Peyer's patch (tissue), 4 donors: ENCODE measurements at regions not wholly inside any gene's neighbourhood (a gene's known extent, or its start where the extent isn't known, plus 50 kb on each side); places are given as distances from the start of the nearest gene placed in this dataset.

Experiments
- DNase-seq, 3 donors: peaks; one replicate each; pipeline ENCODE4 v3.0.0-alpha.2; 2017 to 2019
- H3K27ac ChIP-seq, 4 donors: fragments of 200-600 bp; sonication (generic); one replicate each; pipeline ENCODE4 v1.5.1; 2016 to 2019
- H3K27me3 ChIP-seq, 2 donors: fragments of 200-600 bp; sonication (generic); one replicate each; pipeline ENCODE4 v1.5.1; 2019
- H3K36me3 ChIP-seq, 3 donors: fragments of 200-600 bp; sonication (generic); one replicate each; pipeline ENCODE4 v1.5.1; 2016 to 2019
- H3K4me1 ChIP-seq, 4 donors: fragments of 200-600 bp; sonication (generic); one replicate each; pipeline ENCODE4 v1.5.1; 2016 to 2019
- H3K4me3 ChIP-seq, 4 donors: fragments of 200-600 bp; sonication (generic); 1 replicate in 3 of 4; 2 replicates in 1 of 4; pipeline ENCODE4 v1.5.1; 2016 to 2019; ENCODE audit warnings: mild to moderate bottlenecking in 1 of 4
- H3K9me3 ChIP-seq, 4 donors: fragments of 200-600 bp; sonication (generic); one replicate each; pipeline ENCODE4 v1.5.1; 2016 to 2019; ENCODE audit warnings: mild to moderate bottlenecking in 1 of 4
- CTCF ChIP-seq, 6 experiments: fragments of 450-650 bp in 4 of 6; fragments of 200-600 bp in 2 of 6; sonication (generic) in 1 of 6; IDR thresholded peaks; one replicate each; pipeline ENCODE4 v1.5.1; 2017 to 2019; ENCODE audit warnings: antibody characterized with exemption in 6 of 6, mild to moderate bottlenecking in 3 of 6, moderate library complexity in 1 of 6
- POLR2A ChIP-seq, 2 donors: fragments of 450-650 bp; IDR thresholded peaks; one replicate each; pipeline ENCODE4 v1.5.1; 2017; ENCODE audit warnings: antibody characterized with exemption in 2 of 2, mild to moderate bottlenecking in 2 of 2, moderate library complexity in 2 of 2

GRCh38 chr12:58159941-58160340, 218.6 kb downstream of the ATP23 start:
- no peaks in the 10 kb centered on the region for H3K9me3 ChIP-seq
- H3K4me1 ChIP-seq, result no peaks in the 10 kb centered on the region
- no peak for TF ChIP-seq POLR2A (IDR thresholded peaks at IDR 0.05)
- no peak for TF ChIP-seq CTCF (IDR thresholded peaks at IDR 0.05)
- H3K4me3 ChIP-seq, result no peak overlapping the region
- DNase-seq, result no peak
- H3K27ac ChIP-seq, result no peak overlapping the region
- H3K36me3 ChIP-seq, result no peaks in the 10 kb centered on the region
- H3K27me3 ChIP-seq, result no peaks in the 10 kb centered on the region

DNA sequence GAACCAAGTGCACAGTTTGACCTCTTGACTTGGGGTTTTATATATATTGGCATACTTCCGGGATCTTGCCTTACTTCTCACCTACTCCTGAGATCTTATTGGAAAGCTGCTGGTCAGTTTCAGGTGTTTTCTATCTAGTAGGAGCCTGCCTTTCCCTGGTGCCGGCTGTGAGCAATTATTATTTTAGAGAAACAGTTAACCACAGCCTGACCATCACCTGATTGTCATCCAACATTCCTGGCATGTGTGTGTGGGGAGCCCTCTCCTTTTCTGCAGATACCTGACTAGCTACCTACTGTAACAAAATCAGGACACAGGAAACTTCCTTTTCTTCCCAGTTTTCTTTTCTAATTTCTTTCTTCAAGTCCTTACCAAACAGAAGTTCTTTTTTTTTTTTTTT, 220.4 kb downstream of the ATP23 start:
- no peak for DNase-seq
- H3K4me1 ChIP-seq, result no peaks in the 10 kb centered on the region
- TF ChIP-seq POLR2A (IDR thresholded peaks at IDR 0.05) (no peak), CTCF (IDR thresholded peaks at IDR 0.05) (no peak)
- no peaks in the 10 kb centered on the region for H3K36me3 ChIP-seq
- no peak overlapping the region for H3K4me3 ChIP-seq
- no peaks in the 10 kb centered on the region for H3K27me3 ChIP-seq
- H3K27ac ChIP-seq, result no peak overlapping the region
- H3K9me3 ChIP-seq, result no peaks in the 10 kb centered on the region

- H3K27me3 ChIP-seq, result no peaks in the 10 kb centered on the region
- no peak overlapping the region for H3K27ac ChIP-seq
- H3K9me3 ChIP-seq, result no peaks in the 10 kb centered on the region
- H3K4me1 ChIP-seq, result no peaks in the 10 kb centered on the region
- H3K36me3 ChIP-seq, result no peaks in the 10 kb centered on the region
- no peak overlapping the region for H3K4me3 ChIP-seq
- DNase-seq, result no peak
- TF ChIP-seq CTCF (IDR thresholded peaks at IDR 0.05), result no peak
- no peak for TF ChIP-seq POLR2A (IDR thresholded peaks at IDR 0.05)
Measured at GRCh38 chr12:58163021-58163420, 221.7 kb downstream of the ATP23 start.

GRCh38 chr12:58166643-58167042, 225.3 kb downstream of the ATP23 start:
- no peak overlapping the region for H3K4me3 ChIP-seq
- no peaks in the 10 kb centered on the region for H3K36me3 ChIP-seq
- no peak for TF ChIP-seq CTCF (IDR thresholded peaks at IDR 0.05)
- TF ChIP-seq POLR2A (IDR thresholded peaks at IDR 0.05), result no peak
- H3K9me3 ChIP-seq, result no peaks in the 10 kb centered on the region
- no peaks in the 10 kb centered on the region for H3K4me1 ChIP-seq
- H3K27ac ChIP-seq, result no peak overlapping the region
- no peaks in the 10 kb centered on the region for H3K27me3 ChIP-seq
- no peak for DNase-seq

DNA sequence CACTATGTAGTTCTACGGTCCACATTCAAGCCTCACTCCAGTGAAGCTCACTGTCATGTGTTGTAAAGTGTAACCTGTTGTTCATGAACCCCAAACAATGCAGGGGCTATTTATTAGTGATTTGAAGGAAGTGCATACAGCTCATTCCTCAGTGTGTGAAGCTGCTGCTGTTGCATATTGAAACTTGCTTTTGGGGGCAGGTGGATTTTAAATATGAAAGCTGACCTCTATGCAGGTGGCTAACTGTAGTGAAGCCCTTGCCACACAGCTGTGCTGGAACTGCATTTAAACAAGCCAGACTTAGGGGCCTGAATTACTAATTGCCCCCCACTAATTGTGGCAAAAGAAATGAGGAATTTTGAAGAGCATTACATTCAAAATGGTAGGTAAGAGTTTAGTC, 226.3 kb downstream of the ATP23 start:
- Histone ChIP-seq H3K27ac (no peak overlapping the region), H3K27me3 (no peaks in the 10 kb centered on the region), H3K4me1 (no peaks in the 10 kb centered on the region), H3K4me3 (no peak overlapping the region), H3K36me3 (no peaks in the 10 kb centered on the region), H3K9me3 (no peaks in the 10 kb centered on the region)
- DNase-seq, result no peak
- TF ChIP-seq CTCF (IDR thresholded peaks at IDR 0.05) (no peak), POLR2A (IDR thresholded peaks at IDR 0.05) (no peak)

- Histone ChIP-seq H3K36me3 (no peaks in the 10 kb centered on the region), H3K4me1 (no peaks in the 10 kb centered on the region), H3K4me3 (no peak overlapping the region), H3K9me3 (no peaks in the 10 kb centered on the region), H3K27ac (no peak overlapping the region), H3K27me3 (no peaks in the 10 kb centered on the region)
- TF ChIP-seq POLR2A (IDR thresholded peaks at IDR 0.05) (no peak), CTCF (IDR thresholded peaks at IDR 0.05) (no peak)
- DNase-seq, result no peak
Measured at GRCh38 chr12:58169826-58170225, 228.5 kb downstream of the ATP23 start.
